DOHH2 (cell line): ENCODE measurements at regions not wholly inside any gene's neighbourhood (a gene's known extent, or its start where the extent isn't known, plus 50 kb on each side); places are given as distances from the start of the nearest gene placed in this dataset.

ENCODE experiments used
- H3F3A ChIP-seq: fragments of 200-600 bp; sonication (generic), shearing (Covaris generic); 2 replicates; pipeline ENCODE4 v1.6.0; 2016; ENCODE audit warnings: antibody characterized with exemption, mild to moderate bottlenecking; ENCODE audit not compliant: control insufficient read depth, insufficient read depth
- H3K27ac ChIP-seq: fragments of 200-600 bp; sonication (generic); 2 replicates; pipeline ENCODE4 v1.5.1; 2014; ENCODE audit warnings: low read depth, mild to moderate bottlenecking, low read length, moderate library complexity
- H3K27me3 ChIP-seq: fragments of 200-600 bp; sonication (generic); 2 replicates; pipeline ENCODE4 v1.6.1; 2014; ENCODE audit warnings: mild to moderate bottlenecking, low read length, mixed read lengths; ENCODE audit not compliant: control insufficient read depth
- H3K36me3 ChIP-seq: fragments of 200-600 bp; sonication (generic); 2 replicates; pipeline ENCODE4 v1.6.1; 2014; ENCODE audit warnings: mild to moderate bottlenecking, low read length, moderate library complexity, mixed read lengths; ENCODE audit not compliant: control insufficient read depth
- H3K4me1 ChIP-seq: fragments of 200-600 bp; sonication (generic); 2 replicates; pipeline ENCODE4 v1.6.1; 2014; ENCODE audit warnings: mild to moderate bottlenecking, low read length, mixed read lengths; ENCODE audit not compliant: control insufficient read depth
- H3K4me2 ChIP-seq: fragments of 200-600 bp; sonication (generic); 2 replicates; pipeline ENCODE4 v1.6.0; 2014; ENCODE audit warnings: mild to moderate bottlenecking, low read length, moderate library complexity
- H3K4me3 ChIP-seq: fragments of 200-600 bp; sonication (generic); 2 replicates; pipeline ENCODE4 v1.5.1; 2014; ENCODE audit warnings: mild to moderate bottlenecking, low read length, mixed read lengths
- H3K79me2 ChIP-seq: fragments of 200-600 bp; sonication (generic); 2 replicates; pipeline ENCODE4 v1.6.1; 2014; ENCODE audit warnings: mild to moderate bottlenecking, low read length, mixed read lengths; ENCODE audit not compliant: control insufficient read depth
- H3K9me2 ChIP-seq: fragments of 200-600 bp; sonication (generic); replicated peaks from 2 replicates; pipeline ENCODE4 v1.6.1; 2014; ENCODE audit warnings: mild to moderate bottlenecking, low read length, mixed read lengths; ENCODE audit not compliant: control insufficient read depth
- H3K9me3 ChIP-seq: fragments of 200-600 bp; sonication (generic); 2 replicates; pipeline ENCODE4 v1.6.1; 2014; ENCODE audit warnings: antibody characterized with exemption, low read length, mixed read lengths; ENCODE audit not compliant: control insufficient read depth, insufficient read depth
- H4K20me1 ChIP-seq: fragments of 200-600 bp; sonication (generic); 2 replicates; pipeline ENCODE4 v1.6.0; 2014; ENCODE audit warnings: low read depth, mild to moderate bottlenecking, antibody characterized with exemption, low read length, moderate library complexity; ENCODE audit not compliant: control insufficient read depth, insufficient read depth
- EZH2phosphoT487 ChIP-seq: fragments of 200-600 bp; sonication (generic); IDR thresholded peaks from 2 replicates; pipeline ENCODE4 v1.6.1; 2017; ENCODE audit warnings: borderline replicate concordance, mild to moderate bottlenecking, antibody characterized with exemption, low read length, moderate library complexity, mixed read lengths
- TF ChIP-seq, protein P1 (sequence below): fragments of 200-600 bp; sonication (generic); IDR thresholded peaks from one replicate; pipeline ENCODE4 v1.5.1; 2014; ENCODE audit warnings: antibody characterized with exemption, mild to moderate bottlenecking, low read depth, low read length; ENCODE audit not compliant: poor library complexity, severe bottlenecking

DNA sequence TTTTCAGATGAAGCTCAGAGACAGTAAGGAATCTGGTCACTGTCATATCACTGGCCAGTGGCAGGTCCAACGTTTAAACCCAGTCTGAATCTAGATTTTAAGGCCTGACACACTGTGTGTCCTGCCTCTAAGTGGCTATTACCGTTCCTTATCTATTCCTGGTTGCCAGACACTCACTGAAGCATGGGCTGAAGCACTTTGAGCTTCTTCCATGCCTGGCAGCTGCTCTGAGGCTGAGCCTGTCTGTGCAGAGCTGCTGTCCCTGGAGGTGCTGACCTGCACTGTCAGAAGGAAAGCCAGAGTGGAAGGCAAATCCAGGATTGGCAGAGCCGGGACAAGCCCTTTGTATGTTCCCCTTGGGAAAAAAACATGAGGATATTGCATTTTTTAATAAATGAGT is 109.2 kb upstream of the SLC7A1 start:
- Histone ChIP-seq H3K9me2 (no peaks in the 10 kb centered on the region), H3K79me2 (no peaks in the 10 kb centered on the region), H3K4me2 (no peak overlapping the region), H3K4me3 (no peak overlapping the region), H3K27me3 (peaks cover 25% of the 10 kb centered on the region), H3K27ac (no peak overlapping the region), H4K20me1 (no peaks in the 10 kb centered on the region), H3K9me3 (no peaks in the 10 kb centered on the region), H3K4me1 (no peaks in the 10 kb centered on the region), H3F3A (no peaks in the 10 kb centered on the region), H3K36me3 (no peaks in the 10 kb centered on the region)
- TF ChIP-seq EZH2phosphoT487, result no peak
- TF ChIP-seq, protein P1, sequence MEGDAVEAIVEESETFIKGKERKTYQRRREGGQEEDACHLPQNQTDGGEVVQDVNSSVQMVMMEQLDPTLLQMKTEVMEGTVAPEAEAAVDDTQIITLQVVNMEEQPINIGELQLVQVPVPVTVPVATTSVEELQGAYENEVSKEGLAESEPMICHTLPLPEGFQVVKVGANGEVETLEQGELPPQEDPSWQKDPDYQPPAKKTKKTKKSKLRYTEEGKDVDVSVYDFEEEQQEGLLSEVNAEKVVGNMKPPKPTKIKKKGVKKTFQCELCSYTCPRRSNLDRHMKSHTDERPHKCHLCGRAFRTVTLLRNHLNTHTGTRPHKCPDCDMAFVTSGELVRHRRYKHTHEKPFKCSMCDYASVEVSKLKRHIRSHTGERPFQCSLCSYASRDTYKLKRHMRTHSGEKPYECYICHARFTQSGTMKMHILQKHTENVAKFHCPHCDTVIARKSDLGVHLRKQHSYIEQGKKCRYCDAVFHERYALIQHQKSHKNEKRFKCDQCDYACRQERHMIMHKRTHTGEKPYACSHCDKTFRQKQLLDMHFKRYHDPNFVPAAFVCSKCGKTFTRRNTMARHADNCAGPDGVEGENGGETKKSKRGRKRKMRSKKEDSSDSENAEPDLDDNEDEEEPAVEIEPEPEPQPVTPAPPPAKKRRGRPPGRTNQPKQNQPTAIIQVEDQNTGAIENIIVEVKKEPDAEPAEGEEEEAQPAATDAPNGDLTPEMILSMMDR, result no peak

DNA sequence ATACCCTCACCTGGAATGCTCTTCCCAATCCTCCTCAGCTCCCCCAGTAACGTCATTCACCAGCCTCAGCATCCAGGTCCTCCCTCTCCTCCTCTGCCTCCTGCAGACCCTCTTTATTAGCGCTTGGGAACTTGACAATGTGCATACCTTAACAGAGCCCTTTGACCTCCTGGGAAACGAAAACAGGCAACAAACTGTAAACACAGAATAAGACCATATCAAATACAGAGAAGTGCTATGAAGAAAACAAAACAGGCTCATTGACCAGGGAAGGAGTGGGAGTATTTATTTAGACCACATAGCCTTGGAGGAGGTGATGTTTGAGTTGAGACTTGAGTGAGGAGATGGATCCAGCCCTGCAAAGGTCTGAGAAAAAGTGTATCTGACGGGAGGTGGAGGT is 107.9 kb upstream of the SLC7A1 start:
- no peaks in the 10 kb centered on the region for H3K9me2 ChIP-seq
- H3K9me3 ChIP-seq, result no peaks in the 10 kb centered on the region
- H3K4me1 ChIP-seq, result no peaks in the 10 kb centered on the region
- H3K27ac ChIP-seq, result no peak overlapping the region
- no peaks in the 10 kb centered on the region for H4K20me1 ChIP-seq
- no peak overlapping the region for H3K4me2 ChIP-seq
- no peak for TF ChIP-seq EZH2phosphoT487
- TF ChIP-seq, protein P1, result no peak
- no peak overlapping the region for H3K4me3 ChIP-seq
- H3K27me3 ChIP-seq, result peaks cover 33% of the 10 kb centered on the region
- H3K79me2 ChIP-seq, result no peaks in the 10 kb centered on the region
- H3F3A ChIP-seq, result no peaks in the 10 kb centered on the region
- no peaks in the 10 kb centered on the region for H3K36me3 ChIP-seq

DNA sequence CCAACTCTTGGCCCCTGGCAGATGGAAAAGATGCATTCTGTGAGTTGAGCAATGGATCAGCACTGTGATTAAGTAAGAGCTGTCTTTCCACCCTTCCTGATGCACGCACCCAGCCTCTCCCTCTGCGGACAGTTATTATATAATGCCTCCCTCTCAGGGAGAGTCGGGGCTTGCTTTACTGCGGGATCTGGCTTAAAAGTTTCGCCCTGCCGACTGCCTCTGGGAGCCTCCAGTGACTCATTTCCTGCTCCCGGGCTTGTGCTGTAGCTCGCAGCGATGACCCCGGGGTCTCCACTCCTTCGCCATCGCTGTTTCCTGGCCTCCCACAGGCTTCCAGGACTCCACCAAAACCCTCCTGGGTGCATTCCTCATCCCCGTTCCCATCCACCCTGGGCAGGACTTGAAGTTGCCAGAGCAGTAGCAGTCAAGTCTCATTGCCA is 107.4 kb upstream of the SLC7A1 start:
- no peak overlapping the region for H3K4me2 ChIP-seq
- H3F3A ChIP-seq, result no peaks in the 10 kb centered on the region
- no peak overlapping the region for H3K27ac ChIP-seq
- H3K9me2 ChIP-seq, result no peaks in the 10 kb centered on the region
- H3K4me3 ChIP-seq, result no peak overlapping the region
- TF ChIP-seq EZH2phosphoT487, result no peak
- TF ChIP-seq, protein P1, result no peak
- no peaks in the 10 kb centered on the region for H3K36me3 ChIP-seq
- no peaks in the 10 kb centered on the region for H4K20me1 ChIP-seq
- H3K9me3 ChIP-seq, result no peaks in the 10 kb centered on the region
- H3K79me2 ChIP-seq, result no peaks in the 10 kb centered on the region
- peaks cover 33% of the 10 kb centered on the region for H3K27me3 ChIP-seq
- no peaks in the 10 kb centered on the region for H3K4me1 ChIP-seq

DNA sequence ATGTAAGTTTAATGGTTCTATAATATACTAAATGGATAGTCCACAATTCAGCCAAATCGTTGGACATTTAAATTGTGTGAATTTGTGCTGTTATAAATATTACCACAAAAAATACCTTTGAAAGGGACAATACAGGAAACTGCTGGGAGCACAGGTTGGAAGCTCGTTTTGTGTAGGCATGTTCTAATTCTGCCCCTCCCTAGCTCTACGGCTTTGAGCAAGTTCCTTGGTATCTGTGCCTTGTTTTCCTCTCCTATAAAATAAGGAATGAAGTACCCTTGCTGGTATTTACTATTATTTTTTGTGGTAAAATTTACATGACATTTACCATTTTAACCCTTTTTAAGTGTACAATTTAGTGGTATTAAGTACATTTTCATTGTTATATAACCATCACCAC is 102.6 kb upstream of the SLC7A1 start:
- H3K4me1 ChIP-seq, result no peaks in the 10 kb centered on the region
- no peak overlapping the region for H3K27ac ChIP-seq
- no peaks in the 10 kb centered on the region for H3K9me2 ChIP-seq
- H3K9me3 ChIP-seq, result no peaks in the 10 kb centered on the region
- peaks cover 24% of the 10 kb centered on the region for H3K27me3 ChIP-seq
- peaks cover 3% of the 10 kb centered on the region; the same call in 1 of the 2 replicates for H4K20me1 ChIP-seq
- no peak for TF ChIP-seq EZH2phosphoT487
- TF ChIP-seq, protein P1, result no peak
- no peak overlapping the region for H3K4me3 ChIP-seq
- no peaks in the 10 kb centered on the region for H3K36me3 ChIP-seq
- H3F3A ChIP-seq, result no peaks in the 10 kb centered on the region
- no peaks in the 10 kb centered on the region for H3K79me2 ChIP-seq
- no peak overlapping the region for H3K4me2 ChIP-seq
